ENCODE measurements at regions not wholly inside any gene's neighbourhood (a gene's known extent, or its start where the extent isn't known, plus 50 kb on each side); places are given as distances from the start of the nearest gene placed in this dataset.
"Not testable (repeated sequence)": the region's sequence is repeated elsewhere in the genome, so short reads cannot be mapped to it uniquely, and the experiment has no call there.

DNA sequence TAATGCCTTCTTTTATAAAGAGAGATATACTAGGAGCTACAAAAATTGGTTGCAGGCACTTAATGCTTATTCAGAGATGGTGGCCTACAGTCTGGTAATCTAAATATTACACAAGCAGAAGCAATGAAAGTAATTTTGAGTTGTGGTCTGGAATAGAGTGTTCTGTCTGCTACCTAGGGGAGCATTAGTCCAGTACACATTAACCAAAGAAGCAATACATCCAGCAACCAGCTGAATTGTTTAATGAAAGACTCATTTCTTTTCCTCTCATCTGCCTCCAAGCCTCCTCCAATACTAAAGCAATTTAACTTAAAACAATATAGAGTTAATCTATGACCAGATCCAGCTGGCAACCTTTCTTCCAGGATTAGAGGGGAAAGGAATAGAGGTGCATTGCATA lies 877.1 kb upstream of the CNTN5 start:
- DNase-seq (ENCODE audit: low read depth in 2 of 2): no peak

DNA sequence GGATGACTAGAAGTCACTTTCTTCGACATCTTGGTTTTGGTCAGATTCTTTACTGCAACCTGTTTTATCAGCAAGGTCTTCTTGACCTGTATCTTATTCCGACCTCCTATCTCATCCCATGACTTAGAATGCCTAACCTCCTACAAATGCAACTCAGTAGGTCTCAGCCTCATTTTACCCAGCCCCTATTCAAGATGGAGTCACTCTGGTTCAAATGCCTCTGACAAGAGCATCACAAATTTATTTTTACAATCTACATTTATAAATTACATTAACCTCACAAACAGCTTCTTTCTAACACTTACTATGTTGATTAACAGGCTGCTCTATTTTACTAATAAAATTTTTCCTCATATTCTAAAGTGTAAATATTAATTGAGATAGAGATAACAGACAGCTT lies 867.0 kb upstream of the CNTN5 start:
- no peak for DNase-seq (ENCODE audit: low read depth in 2 of 2)

- DNase-seq (ENCODE audit: low read depth in 2 of 2): no peak
These were observed 865.1 kb upstream of the CNTN5 start for GRCh38 chr11:98155696-98156095.

- DNase-seq (ENCODE audit: low read depth in 2 of 2): no peak
These were observed 842.8 kb upstream of the CNTN5 start for GRCh38 chr11:98177925-98178324.

DNA sequence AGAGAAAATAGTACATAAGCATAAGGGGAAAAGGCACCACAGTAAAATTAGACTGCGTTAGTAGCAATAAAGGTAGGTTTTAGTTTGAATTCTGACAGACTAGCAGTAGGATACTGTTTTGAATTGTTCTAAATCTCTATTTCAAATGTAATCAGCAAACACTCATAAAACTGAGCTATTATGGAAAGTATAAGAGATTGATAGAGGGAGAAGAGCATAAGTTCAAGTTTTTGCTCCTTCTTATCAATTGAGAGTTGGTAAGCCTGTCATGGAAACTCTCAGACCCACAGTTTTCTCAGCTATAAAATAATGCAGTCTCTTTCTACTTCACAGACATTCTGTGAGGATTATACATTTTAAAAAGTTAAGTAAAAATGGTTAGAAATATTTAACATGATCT lies 840.2 kb upstream of the CNTN5 start:
- DNase-seq (ENCODE audit: low read depth in 2 of 2): no peak

GRCh38 chr11:98180921-98181320 lies 839.8 kb upstream of the CNTN5 start:
- DNase-seq (ENCODE audit: low read depth in 2 of 2): no peak

- no peak for DNase-seq (ENCODE audit: low read depth in 2 of 2)
These were observed 837.7 kb upstream of the CNTN5 start for GRCh38 chr11:98183034-98183433.

GRCh38 chr11:98185245-98185644 lies 835.5 kb upstream of the CNTN5 start:
- DNase-seq (ENCODE audit: low read depth in 2 of 2): no peak

DNA sequence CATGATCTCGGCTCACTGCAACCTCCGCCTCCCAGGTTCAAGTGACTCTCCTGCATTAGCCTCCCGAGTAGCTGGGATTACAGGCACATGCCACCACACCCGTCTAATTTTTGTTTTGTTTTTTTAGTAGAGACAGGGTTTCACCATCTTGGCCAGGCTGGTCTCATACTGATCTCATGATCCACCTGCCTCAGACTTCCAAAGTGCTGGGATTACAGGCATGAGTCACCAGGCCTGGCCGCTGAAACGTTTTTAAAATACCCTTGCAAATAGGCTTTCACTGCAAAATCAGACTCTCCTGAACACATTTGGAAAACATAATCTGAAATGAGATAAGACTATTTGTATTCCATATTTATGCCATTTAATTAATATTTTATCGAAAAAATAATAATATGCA lies 826.1 kb upstream of the CNTN5 start:
- DNase-seq (ENCODE audit: low read depth in 2 of 2): no peak

DNA sequence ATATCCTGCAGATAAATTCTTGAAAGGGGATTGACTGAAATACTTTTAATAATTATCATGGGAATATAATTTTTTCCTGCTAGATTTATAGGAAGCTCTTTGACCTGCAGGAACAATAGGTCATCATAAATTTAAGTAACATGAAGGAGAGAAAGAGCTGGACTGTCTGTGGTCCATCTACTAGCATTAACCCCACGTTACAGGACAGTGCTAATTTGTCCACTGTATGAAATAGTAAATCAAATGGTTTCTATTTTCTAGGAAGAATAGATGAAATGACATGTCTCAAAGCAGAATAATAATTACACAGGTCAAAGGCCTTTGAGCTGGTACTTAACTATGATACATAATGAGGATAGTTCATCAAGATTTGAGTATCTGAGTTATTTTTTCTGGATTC lies 825.4 kb upstream of the CNTN5 start:
- no peak for DNase-seq (ENCODE audit: low read depth in 2 of 2)

GRCh38 chr11:98207086-98207485 lies 813.7 kb upstream of the CNTN5 start:
- DNase-seq (ENCODE audit: low read depth in 2 of 2): no peak

DNA sequence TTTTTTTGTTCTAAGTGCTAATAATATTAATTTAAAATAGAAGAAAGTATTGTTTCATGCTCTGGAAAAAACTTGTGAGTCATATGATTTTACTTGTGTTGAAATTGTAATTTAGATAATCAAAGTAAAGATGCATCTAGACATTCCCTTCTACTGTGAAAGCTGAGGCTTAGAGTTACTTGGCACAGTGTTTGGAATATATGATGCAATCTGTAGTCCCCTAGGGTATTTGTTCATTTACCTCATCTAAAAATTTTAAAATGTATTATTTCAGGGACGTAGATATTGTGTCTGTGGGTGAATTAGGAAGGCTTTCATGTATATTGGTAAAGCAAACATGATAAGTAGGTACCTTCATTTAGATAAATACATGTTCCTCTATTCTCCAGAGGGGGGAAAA lies 793.5 kb upstream of the CNTN5 start:
- no peak for DNase-seq (ENCODE audit: low read depth in 2 of 2)

GRCh38 chr11:98230678-98231077 lies 790.1 kb upstream of the CNTN5 start:
- DNase-seq (ENCODE audit: low read depth in 2 of 2): no peak

- no peak for DNase-seq (ENCODE audit: low read depth in 2 of 2)
These were observed 786.1 kb upstream of the CNTN5 start for GRCh38 chr11:98234698-98235097.

DNA sequence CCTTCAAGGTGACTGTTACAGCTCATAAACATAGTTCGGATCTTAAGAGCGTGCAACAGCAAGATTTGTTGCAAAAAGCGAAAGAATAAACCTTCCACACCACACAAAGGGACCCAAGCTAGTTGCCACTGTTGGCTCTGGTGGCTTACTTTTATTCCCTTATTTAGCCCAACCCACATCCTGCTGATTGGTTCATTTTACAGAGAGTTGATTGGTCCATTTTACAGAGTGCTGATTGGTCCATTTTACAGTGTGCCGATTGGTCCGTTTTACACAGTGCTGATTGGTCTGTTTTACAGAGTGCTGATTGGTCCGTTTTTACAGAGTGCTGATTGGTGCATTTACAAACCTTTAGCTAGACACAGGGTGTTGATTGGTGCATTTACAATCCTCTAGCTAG lies 776.9 kb upstream of the CNTN5 start:
- no peak for DNase-seq (ENCODE audit: low read depth in 2 of 2)

DNA sequence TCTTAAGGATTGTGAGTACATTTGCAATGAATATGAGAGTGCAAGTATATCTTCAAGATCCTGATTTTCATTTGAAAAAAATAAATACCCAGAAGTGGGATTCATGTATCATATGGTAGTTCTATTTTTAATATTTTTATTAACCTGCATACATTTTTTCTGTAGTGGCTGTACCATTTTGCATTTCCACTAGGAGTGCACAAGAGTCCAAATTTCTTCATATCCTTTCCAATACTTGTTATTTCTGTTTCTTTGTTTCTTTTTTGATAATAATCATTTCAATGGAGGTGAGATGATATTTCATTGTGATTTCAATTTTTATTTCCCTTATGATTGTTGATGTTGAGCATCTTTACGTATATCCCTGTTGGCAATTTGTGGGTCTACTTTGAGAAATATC lies 759.8 kb upstream of the CNTN5 start:
- no peak for DNase-seq (ENCODE audit: low read depth in 2 of 2)

GRCh38 chr11:98277251-98277912 lies 743.4 kb upstream of the CNTN5 start:
- DNase-seq (ENCODE audit: low read depth in 2 of 2): no peak

- DNase-seq (ENCODE audit: low read depth in 2 of 2): no peak
These were observed 731.0 kb upstream of the CNTN5 start for GRCh38 chr11:98289617-98290263.

DNA sequence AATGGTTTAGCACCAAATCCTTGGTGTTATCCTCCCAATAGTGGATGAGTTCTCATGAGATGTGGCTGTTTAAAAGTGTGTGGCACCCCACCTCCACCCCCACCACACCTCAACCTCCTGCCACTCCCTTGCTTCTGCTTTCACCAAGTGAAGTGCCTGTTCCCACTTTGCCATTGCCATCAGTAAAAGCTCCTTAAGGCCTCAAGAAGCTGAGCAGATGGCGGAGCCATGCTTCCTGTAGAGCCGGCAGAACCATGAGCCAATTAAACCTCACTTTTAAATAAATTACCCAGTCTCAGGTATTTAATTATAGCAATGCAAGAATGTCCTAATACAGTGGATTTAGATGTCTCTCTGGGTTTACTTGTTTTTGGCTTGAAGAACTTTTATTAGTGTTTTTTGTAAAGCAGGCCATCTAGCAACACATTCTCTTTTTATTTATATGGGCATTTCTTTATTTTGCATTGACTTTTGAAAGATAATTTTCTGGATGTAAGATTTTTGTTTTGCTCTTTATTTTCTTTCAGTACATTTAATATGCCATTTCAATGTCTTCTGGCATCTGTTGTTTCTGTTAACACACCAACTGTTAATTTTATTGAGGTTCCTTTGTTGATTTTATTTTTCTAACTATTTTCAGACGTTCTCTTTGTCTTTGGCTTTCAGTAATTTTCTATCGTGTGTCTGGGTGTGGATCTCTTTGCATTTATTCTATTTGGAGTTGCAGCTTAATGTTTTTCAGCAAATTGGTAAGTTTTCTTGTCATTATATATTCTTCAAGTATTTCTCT lies 724.5 kb upstream of the CNTN5 start:
- DNase-seq (ENCODE audit: low read depth in 2 of 2): no peak

DNA sequence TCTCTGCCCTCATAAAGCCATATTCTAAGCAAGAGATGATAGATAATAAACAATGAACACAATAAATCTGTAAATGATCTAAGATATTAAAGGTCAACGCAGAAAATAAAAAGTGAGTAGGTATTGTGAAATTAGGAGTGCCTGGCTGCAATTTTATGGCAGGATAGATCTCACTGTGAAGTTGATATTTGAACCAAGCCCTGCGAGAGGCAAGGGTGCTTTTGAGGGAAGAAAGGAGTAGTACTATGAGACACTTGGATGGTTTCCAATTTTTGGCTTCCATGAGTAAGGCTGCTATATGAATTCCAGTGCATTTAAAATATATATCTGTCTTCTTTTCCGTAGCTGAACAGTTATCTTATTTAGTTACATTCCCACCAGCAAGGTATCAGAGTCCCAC lies 720.0 kb upstream of the CNTN5 start:
- DNase-seq (ENCODE audit: low read depth in 2 of 2): no peak

- no peak for DNase-seq (ENCODE audit: low read depth in 2 of 2)
These were observed 712.8 kb upstream of the CNTN5 start for GRCh38 chr11:98307827-98308491.

- not testable (repeated sequence) for DNase-seq (ENCODE audit: low read depth in 2 of 2)
These were observed 690.4 kb upstream of the CNTN5 start for GRCh38 chr11:98330306-98330705.

GRCh38 chr11:98358551-98358950 lies 662.2 kb upstream of the CNTN5 start:
- DNase-seq (ENCODE audit: low read depth in 2 of 2): no peak

All from activated CD4-positive, alpha-beta T cell treated with anti-CD3 and anti-CD28 coated beads for 24 hours (primary cell).